GM19025 (cell line): ENCODE measurements at regions not wholly inside any gene's neighbourhood (a gene's known extent, or its start where the extent isn't known, plus 50 kb on each side); places are given as distances from the start of the nearest gene placed in this dataset.
"Not testable (repeated sequence)": the region's sequence is repeated elsewhere in the genome, so short reads cannot be mapped to it uniquely, and the experiment has no call there.

Experiments
- ATAC-seq: cut with Tn5 transposase; IDR thresholded peaks from one replicate; pipeline ENCODE4 v1.9.1; 2021; ENCODE audit warnings: mild to moderate bottlenecking, low read depth, moderate library complexity; ENCODE audit not compliant: unreplicated experiment

- not testable (repeated sequence) for ATAC-seq
Measured at GRCh38 chr9:2277133-2277532, 262.0 kb downstream of the SMARCA2 start.

GRCh38 chr9:2277644-2278043 lies 262.5 kb downstream of the SMARCA2 start:
- ATAC-seq: not testable (repeated sequence)

GRCh38 chr9:2279138-2279537 lies 264.0 kb downstream of the SMARCA2 start:
- not testable (repeated sequence) for ATAC-seq

- no peak for ATAC-seq
Measured at GRCh38 chr9:2281031-2281802, 266.1 kb downstream of the SMARCA2 start.

- no peak for ATAC-seq
Measured at GRCh38 chr9:2281803-2282185, 266.6 kb downstream of the SMARCA2 start.

GRCh38 chr9:2284770-2285169 lies 269.6 kb downstream of the SMARCA2 start:
- ATAC-seq: no peak

GRCh38 chr9:2285416-2286332 lies 270.5 kb downstream of the SMARCA2 start:
- no peak for ATAC-seq

- ATAC-seq: no peak
Measured at GRCh38 chr9:2286333-2286705, 271.2 kb downstream of the SMARCA2 start.

- no peak for ATAC-seq
Measured at GRCh38 chr9:2286825-2287455, 271.8 kb downstream of the SMARCA2 start.

- no peak for ATAC-seq
Measured at GRCh38 chr9:2288309-2288708, 273.2 kb downstream of the SMARCA2 start.

GRCh38 chr9:2289263-2289662 lies 274.1 kb downstream of the SMARCA2 start:
- no peak for ATAC-seq

- no peak for ATAC-seq
Measured at GRCh38 chr9:2290382-2290781, 275.2 kb downstream of the SMARCA2 start.

GRCh38 chr9:2291980-2292704 lies 277.0 kb downstream of the SMARCA2 start:
- ATAC-seq: no peak

- ATAC-seq: no peak
Measured at GRCh38 chr9:2292733-2293132, 277.6 kb downstream of the SMARCA2 start.

GRCh38 chr9:2297771-2298170 lies 282.6 kb downstream of the SMARCA2 start:
- ATAC-seq: no peak

GRCh38 chr9:2298217-2298616 lies 283.1 kb downstream of the SMARCA2 start:
- no peak for ATAC-seq

- no peak for ATAC-seq
Measured at GRCh38 chr9:2299156-2299842, 284.2 kb downstream of the SMARCA2 start.

- no peak for ATAC-seq
Measured at GRCh38 chr9:2299843-2300205, 284.7 kb downstream of the SMARCA2 start.

GRCh38 chr9:2300325-2300724 lies 285.2 kb downstream of the SMARCA2 start:
- ATAC-seq: no peak

GRCh38 chr9:2302606-2303005 lies 287.5 kb downstream of the SMARCA2 start:
- no peak for ATAC-seq
